SU-DHL-6 (cell line): ENCODE measurements at regions not wholly inside any gene's neighbourhood (a gene's known extent, or its start where the extent isn't known, plus 50 kb on each side); places are given as distances from the start of the nearest gene placed in this dataset.

Experiments
- H2AFZ ChIP-seq: fragments of 200-600 bp; sonication (generic); 2 replicates; pipeline ENCODE4 v1.6.1; 2014; ENCODE audit warnings: low read depth, mild to moderate bottlenecking, moderate library complexity, mixed read lengths, antibody characterized with exemption, low read length; ENCODE audit not compliant: severe bottlenecking
- H3F3A ChIP-seq: fragments of 200-600 bp; shearing (Covaris generic); 2 replicates; pipeline ENCODE4 v1.6.0; 2016; ENCODE audit warnings: antibody characterized with exemption, mild to moderate bottlenecking; ENCODE audit not compliant: insufficient read depth
- H3K27ac ChIP-seq: fragments of 200-600 bp; sonication (generic); 2 replicates; pipeline ENCODE4 v1.5.1; 2016; ENCODE audit warnings: low read depth, mild to moderate bottlenecking, low read length, moderate library complexity, mixed read lengths
- H3K27me3 ChIP-seq: fragments of 200-600 bp; sonication (generic), shearing (Covaris generic); 2 replicates; pipeline ENCODE4 v1.6.0; 2014; ENCODE audit warnings: mild to moderate bottlenecking, low read length
- H3K36me3 ChIP-seq: fragments of 200-600 bp; sonication (generic); 2 replicates; pipeline ENCODE4 v1.6.1; 2014; ENCODE audit warnings: mild to moderate bottlenecking, low read length, mixed read lengths
- H3K4me2 ChIP-seq: fragments of 300-600, 200-600 bp; shearing (Covaris generic), sonication (generic); 2 replicates; pipeline ENCODE4 v1.6.0; 2014; ENCODE audit warnings: low read length, low read depth, mild to moderate bottlenecking; ENCODE audit not compliant: poor library complexity, severe bottlenecking
- H3K4me3 ChIP-seq: fragments of 200-600 bp; sonication (generic); 2 replicates; pipeline ENCODE4 v1.5.1; 2014; ENCODE audit warnings: antibody characterized with exemption, low read length, mild to moderate bottlenecking, mixed read lengths; ENCODE audit not compliant: insufficient read depth, poor library complexity, severe bottlenecking
- H3K79me2 ChIP-seq: fragments of 200-600 bp; sonication (generic); 2 replicates; pipeline ENCODE4 v1.6.1; 2014; ENCODE audit warnings: mild to moderate bottlenecking, low read length, moderate library complexity; ENCODE audit not compliant: insufficient read depth
- H3K9ac ChIP-seq: fragments of 200-600 bp; sonication (generic); 2 replicates; pipeline ENCODE4 v1.7.0; 2014; ENCODE audit warnings: mild to moderate bottlenecking, low read length
- H3K9me2 ChIP-seq: fragments of 200-600 bp; sonication (generic); replicated peaks from 2 replicates; pipeline ENCODE4 v1.6.1; 2014; ENCODE audit warnings: low read length; ENCODE audit not compliant: insufficient read depth
- H3K9me3 ChIP-seq: fragments of 200-600 bp; sonication (generic); 2 replicates; pipeline ENCODE4 v1.6.1; 2014; ENCODE audit warnings: low read length, mixed read lengths; ENCODE audit not compliant: insufficient read depth
- H4K20me1 ChIP-seq: fragments of 200-600 bp; sonication (generic); 2 replicates; pipeline ENCODE4 v1.6.1; 2014; ENCODE audit warnings: low read depth, mild to moderate bottlenecking, antibody characterized with exemption, low read length, moderate library complexity, mixed read lengths
- EZH2phosphoT487 ChIP-seq: fragments of 200-600 bp; sonication (generic), shearing (Covaris generic); conservative IDR thresholded peaks from 2 replicates; pipeline ENCODE4 v1.6.1; 2018; ENCODE audit warnings: mild to moderate bottlenecking, antibody characterized with exemption, low read length, moderate library complexity, mixed read lengths
- TF ChIP-seq, protein P1 (sequence below): fragments of 200-600 bp; sonication (generic); IDR thresholded peaks from one replicate; pipeline ENCODE4 v1.5.1; 2017; ENCODE audit warnings: antibody characterized with exemption, mild to moderate bottlenecking, low read length, moderate library complexity; ENCODE audit not compliant: insufficient read depth, poor library complexity, severe bottlenecking

DNA sequence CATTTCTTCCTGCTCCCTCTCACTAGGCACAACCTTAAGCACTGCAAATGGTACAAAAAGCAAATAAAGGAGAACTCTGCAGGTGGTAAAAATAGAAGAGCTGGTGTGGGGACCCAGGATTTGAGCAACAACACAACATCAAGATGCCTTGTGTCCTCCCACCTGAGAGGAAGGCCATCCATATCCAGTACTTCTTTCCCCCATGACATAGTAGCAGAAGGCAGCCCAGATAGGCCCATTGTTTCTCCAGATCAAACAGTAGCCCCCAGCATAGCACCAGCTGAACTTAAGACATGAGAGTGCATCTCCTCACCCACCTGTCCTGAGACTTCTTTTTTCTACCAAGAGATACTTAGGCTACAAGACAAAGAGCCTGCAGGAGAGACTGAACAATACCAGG is 180.5 kb downstream of the GOLGA6L6 start:
- no peak overlapping the region for H3K9ac ChIP-seq
- no peak overlapping the region for H3K4me3 ChIP-seq
- H3K9me2 ChIP-seq = no peaks in the 10 kb centered on the region
- H3K4me2 ChIP-seq = no peak overlapping the region
- no peak overlapping the region for H2AFZ ChIP-seq
- no peaks in the 10 kb centered on the region for H3F3A ChIP-seq
- H3K79me2 ChIP-seq = no peaks in the 10 kb centered on the region
- no peaks in the 10 kb centered on the region for H4K20me1 ChIP-seq
- H3K36me3 ChIP-seq = no peaks in the 10 kb centered on the region
- H3K27me3 ChIP-seq = no peaks in the 10 kb centered on the region
- H3K9me3 ChIP-seq = no peaks in the 10 kb centered on the region
- H3K27ac ChIP-seq = no peak overlapping the region
- TF ChIP-seq, protein P1, sequence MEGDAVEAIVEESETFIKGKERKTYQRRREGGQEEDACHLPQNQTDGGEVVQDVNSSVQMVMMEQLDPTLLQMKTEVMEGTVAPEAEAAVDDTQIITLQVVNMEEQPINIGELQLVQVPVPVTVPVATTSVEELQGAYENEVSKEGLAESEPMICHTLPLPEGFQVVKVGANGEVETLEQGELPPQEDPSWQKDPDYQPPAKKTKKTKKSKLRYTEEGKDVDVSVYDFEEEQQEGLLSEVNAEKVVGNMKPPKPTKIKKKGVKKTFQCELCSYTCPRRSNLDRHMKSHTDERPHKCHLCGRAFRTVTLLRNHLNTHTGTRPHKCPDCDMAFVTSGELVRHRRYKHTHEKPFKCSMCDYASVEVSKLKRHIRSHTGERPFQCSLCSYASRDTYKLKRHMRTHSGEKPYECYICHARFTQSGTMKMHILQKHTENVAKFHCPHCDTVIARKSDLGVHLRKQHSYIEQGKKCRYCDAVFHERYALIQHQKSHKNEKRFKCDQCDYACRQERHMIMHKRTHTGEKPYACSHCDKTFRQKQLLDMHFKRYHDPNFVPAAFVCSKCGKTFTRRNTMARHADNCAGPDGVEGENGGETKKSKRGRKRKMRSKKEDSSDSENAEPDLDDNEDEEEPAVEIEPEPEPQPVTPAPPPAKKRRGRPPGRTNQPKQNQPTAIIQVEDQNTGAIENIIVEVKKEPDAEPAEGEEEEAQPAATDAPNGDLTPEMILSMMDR = no peak
- no peak for TF ChIP-seq EZH2phosphoT487

DNA sequence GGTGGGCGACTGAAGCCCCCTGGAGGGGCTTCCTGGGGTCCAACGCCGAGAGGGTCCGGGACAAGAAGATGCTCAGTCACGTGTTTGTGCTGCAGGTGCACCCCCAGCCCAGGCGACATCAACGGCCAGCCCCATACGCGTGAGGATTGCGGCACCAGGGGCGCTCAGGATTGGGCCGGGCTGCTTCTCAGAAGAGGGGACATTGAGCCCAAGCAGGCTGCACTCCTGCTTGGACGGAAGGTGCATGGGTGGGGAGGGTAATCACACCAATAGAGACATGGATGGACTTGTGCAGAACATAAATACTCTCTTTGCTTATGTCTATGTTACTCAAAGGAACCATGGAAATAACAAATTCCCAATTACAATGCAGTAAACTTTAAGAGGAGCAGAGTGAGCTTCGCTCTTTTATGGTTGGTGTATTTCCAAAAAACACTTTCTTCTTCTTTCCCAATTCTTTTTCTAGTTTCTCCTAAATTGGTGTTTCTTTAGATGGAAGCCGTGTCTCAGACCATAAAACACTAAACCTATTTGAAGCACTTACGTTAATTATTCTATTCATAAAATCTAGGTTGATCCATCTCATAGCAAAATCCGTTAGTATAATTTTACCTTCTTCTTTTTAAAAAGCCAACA is 182.7 kb downstream of the GOLGA6L6 start:
- TF ChIP-seq, protein P1 = no peak
- no peak for TF ChIP-seq EZH2phosphoT487
- H4K20me1 ChIP-seq = no peaks in the 10 kb centered on the region
- H3K4me2 ChIP-seq = no peak overlapping the region
- H2AFZ ChIP-seq = no peak overlapping the region
- H3K27me3 ChIP-seq = no peaks in the 10 kb centered on the region
- no peaks in the 10 kb centered on the region for H3K79me2 ChIP-seq
- H3K27ac ChIP-seq = no peak overlapping the region
- no peak overlapping the region for H3K9ac ChIP-seq
- H3K9me2 ChIP-seq = no peaks in the 10 kb centered on the region
- H3K4me3 ChIP-seq = no peak overlapping the region
- H3K9me3 ChIP-seq = no peaks in the 10 kb centered on the region
- H3K36me3 ChIP-seq = no peaks in the 10 kb centered on the region
- H3F3A ChIP-seq = no peaks in the 10 kb centered on the region

DNA sequence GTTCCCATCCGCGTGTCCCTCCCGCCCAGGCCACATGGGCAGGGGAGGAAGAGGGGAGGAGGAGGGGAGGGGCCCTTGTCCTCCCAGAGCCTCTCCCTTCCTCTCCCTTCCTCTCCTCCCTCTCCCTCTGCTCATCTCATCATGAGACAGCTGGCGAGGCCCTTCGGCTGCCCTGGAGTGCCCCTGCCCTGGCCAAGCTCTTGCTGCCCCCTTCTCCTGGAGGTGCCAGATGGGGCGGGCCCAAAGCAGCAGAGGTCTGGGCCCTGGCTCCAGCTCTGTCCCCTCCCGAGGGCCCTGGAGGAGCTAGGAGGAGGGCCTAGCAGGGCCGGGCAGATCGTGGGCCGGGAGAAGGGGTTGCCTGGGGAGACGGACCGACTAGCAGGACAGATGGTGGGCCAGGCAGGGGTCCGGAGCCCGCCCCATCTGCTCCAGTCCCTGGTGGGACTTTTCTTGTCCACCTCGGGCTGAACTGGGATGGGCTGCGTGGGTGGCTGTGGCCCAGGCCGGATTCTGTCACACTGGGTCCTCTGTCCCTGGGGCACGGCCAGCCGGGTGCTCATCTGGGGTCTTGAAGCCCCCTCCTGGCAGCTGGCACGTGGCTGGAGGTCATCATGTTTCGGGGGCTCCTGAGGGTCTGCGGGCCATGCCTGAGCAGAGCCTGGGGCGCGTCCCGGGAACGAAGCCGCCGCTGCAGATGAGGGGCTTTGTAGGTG is 183.4 kb downstream of the GOLGA6L6 start:
- no peak overlapping the region for H2AFZ ChIP-seq
- no peaks in the 10 kb centered on the region for H3F3A ChIP-seq
- H3K27me3 ChIP-seq = no peaks in the 10 kb centered on the region
- no peak overlapping the region for H3K9ac ChIP-seq
- no peaks in the 10 kb centered on the region for H4K20me1 ChIP-seq
- TF ChIP-seq EZH2phosphoT487 = no peak
- TF ChIP-seq, protein P1 = no peak
- H3K79me2 ChIP-seq = no peaks in the 10 kb centered on the region
- H3K27ac ChIP-seq = no peak overlapping the region
- no peak overlapping the region for H3K4me3 ChIP-seq
- no peak overlapping the region for H3K4me2 ChIP-seq
- no peaks in the 10 kb centered on the region for H3K9me3 ChIP-seq
- no peaks in the 10 kb centered on the region for H3K9me2 ChIP-seq
- no peaks in the 10 kb centered on the region for H3K36me3 ChIP-seq
